ENCODE measurements at regions not wholly inside any gene's neighbourhood (a gene's known extent, or its start where the extent isn't known, plus 50 kb on each side); places are given as distances from the start of the nearest gene placed in this dataset.

DNA sequence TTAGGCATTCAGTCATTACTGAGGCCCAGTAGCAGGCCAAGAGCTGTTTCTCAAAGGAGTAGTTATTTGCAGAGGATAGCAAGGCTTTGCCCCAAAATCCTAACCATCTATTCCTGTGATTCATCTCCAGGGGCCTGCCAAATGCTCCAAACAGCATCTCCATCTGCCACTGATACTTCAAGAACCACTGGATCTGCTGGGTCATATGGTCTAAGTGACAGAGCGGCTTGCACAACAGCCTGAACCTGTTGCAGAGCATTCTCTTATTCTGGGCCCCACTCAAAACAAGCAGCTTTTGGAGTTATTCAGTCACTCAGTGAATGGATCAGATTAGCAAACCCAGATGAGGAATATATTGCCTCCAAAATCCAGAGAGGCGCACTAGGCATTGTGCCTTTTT lies 68.8 kb upstream of the ALDH1A3 start:
- ATAC-seq = no peak
- 92 to 100% (median 96%) methylated on average over 2 of the region's 2 CpGs for WGBS, 4 donors
- H3K27ac ChIP-seq = no peak overlapping the region

GRCh38 chr15:100812802-100813201 lies 66.8 kb upstream of the ALDH1A3 start:
- no peak for DNase-seq

More for the DNA sequence above, 68.8 kb upstream of the ALDH1A3 start:
- H3K36me3 ChIP-seq = no peaks in the 10 kb centered on the region
- intact Hi-C loops (cut with DNase I) = no loop called here
- TF ChIP-seq CTCF (IDR thresholded peaks at IDR 0.05) (no peak), POLR2A (IDR thresholded peaks at IDR 0.05) (no peak)
- no peaks in the 10 kb centered on the region for H3K27me3 ChIP-seq
- H3K4me1 ChIP-seq = no peaks in the 10 kb centered on the region
- H3K9me3 ChIP-seq = peaks cover 0 to 36% (median 4%) of the 10 kb centered on the region in 12 donors
- DNase-seq = no peak
- H3K4me3 ChIP-seq = no peak overlapping the region

DNA sequence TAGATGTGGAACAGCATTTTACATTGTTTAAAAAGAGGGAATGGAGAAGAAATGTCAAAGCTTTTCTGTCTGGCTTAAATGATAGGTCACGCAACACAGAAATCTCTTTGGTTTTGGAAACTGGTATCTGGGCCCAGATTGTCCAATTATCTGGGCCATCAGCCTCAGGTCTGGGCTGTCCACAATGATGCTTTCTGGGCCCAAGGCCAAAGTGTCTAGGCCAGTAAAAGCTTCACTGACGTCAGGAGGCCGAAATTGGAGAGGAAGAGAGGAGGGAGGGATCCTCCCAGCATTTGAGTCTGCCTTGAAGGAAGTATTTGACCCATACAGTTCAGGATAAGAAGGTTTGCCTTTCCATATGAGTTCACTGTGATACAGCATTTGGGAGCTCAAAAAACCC lies 60.7 kb upstream of the ALDH1A3 start:
- 41 to 50% (median 44%) methylated on average over 3 of the region's 3 CpGs for WGBS, 4 donors
- TF ChIP-seq CTCF (IDR thresholded peaks at IDR 0.05) (no peak), POLR2A (IDR thresholded peaks at IDR 0.05) (no peak)
- peak in 1 of 5 donors; percentile 26 for DNase-seq
- Histone ChIP-seq H3K27me3 (no peaks in the 10 kb centered on the region), H3K4me1 (no peaks in the 10 kb centered on the region), H3K36me3 (no peaks in the 10 kb centered on the region), H3K9me3 (peaks cover 0 to 42% (median 11%) of the 10 kb centered on the region in 12 donors), H3K27ac (no peak overlapping the region), H3K4me3 (no peak overlapping the region)
- ATAC-seq = peak in 1 of 4 donors; percentile 45
- intact Hi-C loops (cut with DNase I) = no loop called here

More at GRCh38 chr15:100812802-100813201, 66.8 kb upstream of the ALDH1A3 start:
- Histone ChIP-seq H3K27ac (no peak overlapping the region), H3K9me3 (peaks cover 0 to 40% (median 11%) of the 10 kb centered on the region in 12 donors), H3K4me1 (no peaks in the 10 kb centered on the region), H3K36me3 (no peaks in the 10 kb centered on the region), H3K4me3 (no peak overlapping the region), H3K27me3 (no peaks in the 10 kb centered on the region)
- intact Hi-C loops (cut with DNase I) = no loop called here
- no peak for ATAC-seq
- WGBS, 4 donors = 48 to 94% (median 89%) methylated on average over 2 of the region's 2 CpGs
- no peak for TF ChIP-seq CTCF (IDR thresholded peaks at IDR 0.05)
- TF ChIP-seq POLR2A (IDR thresholded peaks at IDR 0.05) = no peak

GRCh38 chr15:100820528-100820927 lies 59.1 kb upstream of the ALDH1A3 start:
- Histone ChIP-seq H3K9me3 (peaks cover 0 to 32% (median 8%) of the 10 kb centered on the region in 12 donors), H3K4me3 (no peak overlapping the region), H3K4me1 (no peaks in the 10 kb centered on the region), H3K27me3 (no peaks in the 10 kb centered on the region), H3K27ac (no peak overlapping the region), H3K36me3 (no peaks in the 10 kb centered on the region)
- no peak for DNase-seq
- intact Hi-C loops (cut with DNase I) = no loop called here
- WGBS, 4 donors = 54 to 77% (median 57%) methylated on average over 4 of the region's 4 CpGs
- TF ChIP-seq CTCF (IDR thresholded peaks at IDR 0.05) (no peak), POLR2A (IDR thresholded peaks at IDR 0.05) (no peak)
- no peak for ATAC-seq
